WTC11 (cell line): ENCODE measurements at regions not wholly inside any gene's neighbourhood (a gene's known extent, or its start where the extent isn't known, plus 50 kb on each side); places are given as distances from the start of the nearest gene placed in this dataset.

ENCODE experiments used
- ATAC-seq: fragments of 200-7000 bp; cut with Tn5 transposase; 2 replicates; pipeline ENCODE4 v1.10.0; 2021; ENCODE audit warnings: mild to moderate bottlenecking, moderate library complexity
- CTCF ChIA-PET: fragments of 300-600 bp; sonication (Branson Sonifier 250); formaldehyde crosslinking; loops from one replicate; lab custom pipeline; 2021; ENCODE audit warnings: antibody characterized with exemption; lab: Charles Lee
- POLR2A ChIA-PET: fragments of 350-600 bp; sonication (Branson Sonifier 250); formaldehyde crosslinking; loops from one replicate; lab custom pipeline; 2021; ENCODE audit warnings: antibody characterized with exemption; lab: Charles Lee
- DNase-seq: peaks from one replicate; pipeline ENCODE4 v3.0.0; 2021; ENCODE audit warnings: low spot score
- H3K27ac Mint-ChIP-seq: 2 replicates; pipeline ENCODE4 v1.8.0; 2021; ENCODE audit warnings: mixed read lengths
- H3K27me3 Mint-ChIP-seq: 2 replicates; pipeline ENCODE4 v1.8.0; 2021; ENCODE audit warnings: low read depth, mild to moderate bottlenecking, moderate library complexity, mixed read lengths
- H3K36me3 Mint-ChIP-seq: 2 replicates; pipeline ENCODE4 v1.8.0; 2021; ENCODE audit warnings: mixed read lengths
- H3K4me1 Mint-ChIP-seq: 2 replicates; pipeline ENCODE4 v1.8.0; 2022; ENCODE audit warnings: mixed read lengths
- H3K4me3 Mint-ChIP-seq: 2 replicates; pipeline ENCODE4 v1.8.0; 2021; ENCODE audit warnings: mild to moderate bottlenecking, moderate library complexity, mixed read lengths
- H3K9me3 Mint-ChIP-seq: 2 replicates; pipeline ENCODE4 v1.8.0; 2021; ENCODE audit warnings: mixed read lengths
- CREB1 ChIP-seq: sonication (generic); formaldehyde crosslinking; IDR thresholded peaks from 2 replicates; pipeline ENCODE4 v1.8.0; 2023; ENCODE audit warnings: mild to moderate bottlenecking, missing genetic modification reagents
- CREM ChIP-seq: sonication (generic); formaldehyde crosslinking; IDR thresholded peaks from 2 replicates; pipeline ENCODE4 v1.8.1; 2022; ENCODE audit warnings: mild to moderate bottlenecking, missing genetic modification reagents, moderate library complexity
- GABPB1 ChIP-seq: sonication (generic); formaldehyde crosslinking; IDR thresholded peaks from 2 replicates; pipeline ENCODE4 v1.8.1; 2023; ENCODE audit warnings: mild to moderate bottlenecking, missing genetic modification reagents
- MLX ChIP-seq: sonication (generic); formaldehyde crosslinking; IDR thresholded peaks from 2 replicates; pipeline ENCODE4 v1.8.1; 2023; ENCODE audit warnings: mild to moderate bottlenecking, missing genetic modification reagents, moderate library complexity
- NFYB ChIP-seq: sonication (generic); formaldehyde crosslinking; conservative IDR thresholded peaks from 2 replicates; pipeline ENCODE4 v1.8.0; 2022; ENCODE audit warnings: low read depth, missing genetic modification reagents
- NR2C2 ChIP-seq: sonication (generic); formaldehyde crosslinking; IDR thresholded peaks from 2 replicates; pipeline ENCODE4 v1.8.0; 2022; ENCODE audit warnings: mild to moderate bottlenecking, missing genetic modification reagents
- NR3C1 ChIP-seq: sonication (generic); formaldehyde crosslinking; conservative IDR thresholded peaks from 2 replicates; pipeline ENCODE4 v1.8.1; 2023; ENCODE audit warnings: low read depth, mild to moderate bottlenecking, missing genetic modification reagents
- RELA ChIP-seq: sonication (generic); formaldehyde crosslinking; IDR thresholded peaks from 2 replicates; pipeline ENCODE4 v1.8.1; 2022; ENCODE audit warnings: missing genetic modification reagents, mild to moderate bottlenecking, borderline replicate concordance
- SMAD3 ChIP-seq: sonication (generic); formaldehyde crosslinking; IDR thresholded peaks from 2 replicates; pipeline ENCODE4 v1.8.0; 2022; ENCODE audit warnings: missing genetic modification reagents, mild to moderate bottlenecking, borderline replicate concordance
- ZNF121 ChIP-seq: sonication (generic); formaldehyde crosslinking; IDR thresholded peaks from 2 replicates; pipeline ENCODE4 v1.8.0; 2023; ENCODE audit warnings: missing genetic modification reagents
- ZNF263 ChIP-seq: sonication (generic); formaldehyde crosslinking; IDR thresholded peaks from 2 replicates; pipeline ENCODE4 v1.8.1; 2022; ENCODE audit warnings: low read depth, mild to moderate bottlenecking, moderate library complexity, missing genetic modification reagents
- ZNF281 ChIP-seq: sonication (generic); formaldehyde crosslinking; IDR thresholded peaks from 2 replicates; pipeline ENCODE4 v1.8.0; 2023; ENCODE audit warnings: mild to moderate bottlenecking, missing genetic modification reagents
- TF ChIP-seq, protein P1 (sequence below): fragments of 250-450 bp; sonication (Bioruptor Pico); conservative IDR thresholded peaks from 2 replicates; pipeline ENCODE4 v1.9.0; 2021; ENCODE audit warnings: mild to moderate bottlenecking
- TF ChIP-seq, protein P2 (sequence below): sonication (generic); formaldehyde crosslinking; IDR thresholded peaks from 2 replicates; pipeline ENCODE4 v1.8.1; 2023; ENCODE audit warnings: mild to moderate bottlenecking, missing genetic modification reagents
- TF ChIP-seq, protein P3 (sequence below): sonication (generic); formaldehyde crosslinking; IDR thresholded peaks from 2 replicates; pipeline ENCODE4 v1.8.0; 2022; ENCODE audit warnings: mild to moderate bottlenecking, missing genetic modification reagents
- TF ChIP-seq, protein P4 (sequence below): sonication (generic); formaldehyde crosslinking; IDR thresholded peaks from 2 replicates; pipeline ENCODE4 v1.8.1; 2023; ENCODE audit warnings: mild to moderate bottlenecking, missing genetic modification reagents
- TF ChIP-seq, protein P5 (sequence below): sonication (generic); formaldehyde crosslinking; IDR thresholded peaks from 2 replicates; pipeline ENCODE4 v1.8.1; 2023; ENCODE audit warnings: mild to moderate bottlenecking, missing genetic modification reagents, moderate library complexity
- TF ChIP-seq, protein P6 (sequence below): sonication (generic); formaldehyde crosslinking; conservative IDR thresholded peaks from 2 replicates; pipeline ENCODE4 v1.8.1; 2022; ENCODE audit warnings: mild to moderate bottlenecking, missing genetic modification reagents
- TF ChIP-seq, protein P7 (sequence below): sonication (generic); formaldehyde crosslinking; IDR thresholded peaks from 2 replicates; pipeline ENCODE4 v1.8.0; 2022; ENCODE audit warnings: mild to moderate bottlenecking, missing genetic modification reagents
- TF ChIP-seq, protein P8 (sequence below): sonication (generic); formaldehyde crosslinking; IDR thresholded peaks from 2 replicates; pipeline ENCODE4 v1.8.1; 2022; ENCODE audit warnings: low read depth, mild to moderate bottlenecking, moderate library complexity, missing genetic modification reagents, borderline replicate concordance

- ATAC-seq = no peak
- POLR2A ChIA-PET = no interaction called here
- CTCF ChIA-PET = no interaction called here
These were observed 120.4 kb upstream of the NEDD4L start for GRCh38 chr18:57923611-57924010.

More at GRCh38 chr18:57923611-57924010, 120.4 kb upstream of the NEDD4L start:
- Mint-ChIP-seq H3K4me3 (no peak overlapping the region), H3K27ac (no peak overlapping the region), H3K36me3 (no peaks in the 10 kb centered on the region), H3K9me3 (peaks cover 8% of the 10 kb centered on the region), H3K4me1 (no peaks in the 10 kb centered on the region), H3K27me3 (peaks cover 1% of the 10 kb centered on the region; the same call in 1 of the 2 replicates)
- no peak for DNase-seq
- TF ChIP-seq ZNF263 (CRISPR knock-in tag) (no peak), NR2C2 (CRISPR knock-in tag) (no peak), MLX (CRISPR knock-in tag) (no peak), SMAD3 (CRISPR knock-in tag) (no peak), NFYB (CRISPR knock-in tag) (no peak), CREB1 (CRISPR knock-in tag) (no peak), GABPB1 (CRISPR knock-in tag) (no peak), CREM (CRISPR knock-in tag) (no peak), ZNF121 (CRISPR knock-in tag) (no peak), RELA (CRISPR knock-in tag) (no peak), ZNF281 (CRISPR knock-in tag) (no peak), NR3C1 (CRISPR knock-in tag) (no peak)
- TF ChIP-seq, protein P1, sequence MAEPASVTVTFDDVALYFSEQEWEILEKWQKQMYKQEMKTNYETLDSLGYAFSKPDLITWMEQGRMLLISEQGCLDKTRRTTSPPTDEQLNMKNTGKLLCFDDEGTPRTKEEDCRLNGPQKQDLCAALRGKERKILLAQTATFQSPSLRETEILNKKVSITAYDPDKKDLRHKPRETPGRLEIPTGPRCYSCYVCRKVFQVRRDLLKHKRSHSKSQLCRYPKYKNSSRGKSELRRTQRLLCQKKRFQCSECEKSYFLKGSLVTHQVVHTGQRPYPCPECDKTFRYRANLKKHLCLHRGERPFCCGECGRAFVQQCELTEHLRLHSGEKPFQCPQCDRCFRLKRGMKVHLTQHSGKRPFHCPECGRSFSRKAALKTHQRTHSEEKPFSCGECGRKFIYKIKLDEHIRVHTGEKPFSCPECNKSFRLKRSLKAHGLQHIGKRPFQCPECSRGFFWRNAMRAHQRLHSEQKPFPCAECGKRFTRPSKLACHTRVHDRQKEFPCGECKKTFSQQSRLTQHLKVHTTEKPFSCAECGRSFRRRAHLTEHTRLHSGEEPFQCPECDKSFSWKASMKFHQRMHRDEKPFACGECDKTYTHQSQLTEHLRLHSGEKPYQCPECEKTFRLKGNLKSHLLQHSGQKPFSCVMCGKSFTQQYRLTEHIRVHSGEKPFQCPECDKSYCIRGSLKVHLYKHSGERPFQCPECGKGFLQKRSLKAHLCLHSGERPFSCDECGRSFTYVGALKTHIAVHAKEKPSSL (CRISPR knock-in tag) = no peak
- TF ChIP-seq, protein P2, sequence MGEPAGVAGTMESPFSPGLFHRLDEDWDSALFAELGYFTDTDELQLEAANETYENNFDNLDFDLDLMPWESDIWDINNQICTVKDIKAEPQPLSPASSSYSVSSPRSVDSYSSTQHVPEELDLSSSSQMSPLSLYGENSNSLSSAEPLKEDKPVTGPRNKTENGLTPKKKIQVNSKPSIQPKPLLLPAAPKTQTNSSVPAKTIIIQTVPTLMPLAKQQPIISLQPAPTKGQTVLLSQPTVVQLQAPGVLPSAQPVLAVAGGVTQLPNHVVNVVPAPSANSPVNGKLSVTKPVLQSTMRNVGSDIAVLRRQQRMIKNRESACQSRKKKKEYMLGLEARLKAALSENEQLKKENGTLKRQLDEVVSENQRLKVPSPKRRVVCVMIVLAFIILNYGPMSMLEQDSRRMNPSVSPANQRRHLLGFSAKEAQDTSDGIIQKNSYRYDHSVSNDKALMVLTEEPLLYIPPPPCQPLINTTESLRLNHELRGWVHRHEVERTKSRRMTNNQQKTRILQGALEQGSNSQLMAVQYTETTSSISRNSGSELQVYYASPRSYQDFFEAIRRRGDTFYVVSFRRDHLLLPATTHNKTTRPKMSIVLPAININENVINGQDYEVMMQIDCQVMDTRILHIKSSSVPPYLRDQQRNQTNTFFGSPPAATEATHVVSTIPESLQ (CRISPR knock-in tag) = no peak
- TF ChIP-seq, protein P3, sequence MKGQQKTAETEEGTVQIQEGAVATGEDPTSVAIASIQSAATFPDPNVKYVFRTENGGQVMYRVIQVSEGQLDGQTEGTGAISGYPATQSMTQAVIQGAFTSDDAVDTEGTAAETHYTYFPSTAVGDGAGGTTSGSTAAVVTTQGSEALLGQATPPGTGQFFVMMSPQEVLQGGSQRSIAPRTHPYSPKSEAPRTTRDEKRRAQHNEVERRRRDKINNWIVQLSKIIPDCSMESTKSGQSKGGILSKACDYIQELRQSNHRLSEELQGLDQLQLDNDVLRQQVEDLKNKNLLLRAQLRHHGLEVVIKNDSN = no peak
- TF ChIP-seq, protein P4, sequence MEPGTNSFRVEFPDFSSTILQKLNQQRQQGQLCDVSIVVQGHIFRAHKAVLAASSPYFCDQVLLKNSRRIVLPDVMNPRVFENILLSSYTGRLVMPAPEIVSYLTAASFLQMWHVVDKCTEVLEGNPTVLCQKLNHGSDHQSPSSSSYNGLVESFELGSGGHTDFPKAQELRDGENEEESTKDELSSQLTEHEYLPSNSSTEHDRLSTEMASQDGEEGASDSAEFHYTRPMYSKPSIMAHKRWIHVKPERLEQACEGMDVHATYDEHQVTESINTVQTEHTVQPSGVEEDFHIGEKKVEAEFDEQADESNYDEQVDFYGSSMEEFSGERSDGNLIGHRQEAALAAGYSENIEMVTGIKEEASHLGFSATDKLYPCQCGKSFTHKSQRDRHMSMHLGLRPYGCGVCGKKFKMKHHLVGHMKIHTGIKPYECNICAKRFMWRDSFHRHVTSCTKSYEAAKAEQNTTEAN = no peak
- TF ChIP-seq, protein P5, sequence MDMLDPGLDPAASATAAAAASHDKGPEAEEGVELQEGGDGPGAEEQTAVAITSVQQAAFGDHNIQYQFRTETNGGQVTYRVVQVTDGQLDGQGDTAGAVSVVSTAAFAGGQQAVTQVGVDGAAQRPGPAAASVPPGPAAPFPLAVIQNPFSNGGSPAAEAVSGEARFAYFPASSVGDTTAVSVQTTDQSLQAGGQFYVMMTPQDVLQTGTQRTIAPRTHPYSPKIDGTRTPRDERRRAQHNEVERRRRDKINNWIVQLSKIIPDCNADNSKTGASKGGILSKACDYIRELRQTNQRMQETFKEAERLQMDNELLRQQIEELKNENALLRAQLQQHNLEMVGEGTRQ (CRISPR knock-in tag) = no peak
- TF ChIP-seq, protein P6, sequence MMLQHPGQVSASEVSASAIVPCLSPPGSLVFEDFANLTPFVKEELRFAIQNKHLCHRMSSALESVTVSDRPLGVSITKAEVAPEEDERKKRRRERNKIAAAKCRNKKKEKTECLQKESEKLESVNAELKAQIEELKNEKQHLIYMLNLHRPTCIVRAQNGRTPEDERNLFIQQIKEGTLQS (CRISPR knock-in tag) = no peak
- TF ChIP-seq, protein P7, sequence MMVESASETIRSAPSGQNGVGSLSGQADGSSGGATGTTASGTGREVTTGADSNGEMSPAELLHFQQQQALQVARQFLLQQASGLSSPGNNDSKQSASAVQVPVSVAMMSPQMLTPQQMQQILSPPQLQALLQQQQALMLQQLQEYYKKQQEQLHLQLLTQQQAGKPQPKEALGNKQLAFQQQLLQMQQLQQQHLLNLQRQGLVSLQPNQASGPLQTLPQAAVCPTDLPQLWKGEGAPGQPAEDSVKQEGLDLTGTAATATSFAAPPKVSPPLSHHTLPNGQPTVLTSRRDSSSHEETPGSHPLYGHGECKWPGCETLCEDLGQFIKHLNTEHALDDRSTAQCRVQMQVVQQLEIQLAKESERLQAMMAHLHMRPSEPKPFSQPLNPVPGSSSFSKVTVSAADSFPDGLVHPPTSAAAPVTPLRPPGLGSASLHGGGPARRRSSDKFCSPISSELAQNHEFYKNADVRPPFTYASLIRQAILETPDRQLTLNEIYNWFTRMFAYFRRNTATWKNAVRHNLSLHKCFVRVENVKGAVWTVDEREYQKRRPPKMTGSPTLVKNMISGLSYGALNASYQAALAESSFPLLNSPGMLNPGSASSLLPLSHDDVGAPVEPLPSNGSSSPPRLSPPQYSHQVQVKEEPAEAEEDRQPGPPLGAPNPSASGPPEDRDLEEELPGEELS (CRISPR knock-in tag) = no peak
- TF ChIP-seq, protein P8, sequence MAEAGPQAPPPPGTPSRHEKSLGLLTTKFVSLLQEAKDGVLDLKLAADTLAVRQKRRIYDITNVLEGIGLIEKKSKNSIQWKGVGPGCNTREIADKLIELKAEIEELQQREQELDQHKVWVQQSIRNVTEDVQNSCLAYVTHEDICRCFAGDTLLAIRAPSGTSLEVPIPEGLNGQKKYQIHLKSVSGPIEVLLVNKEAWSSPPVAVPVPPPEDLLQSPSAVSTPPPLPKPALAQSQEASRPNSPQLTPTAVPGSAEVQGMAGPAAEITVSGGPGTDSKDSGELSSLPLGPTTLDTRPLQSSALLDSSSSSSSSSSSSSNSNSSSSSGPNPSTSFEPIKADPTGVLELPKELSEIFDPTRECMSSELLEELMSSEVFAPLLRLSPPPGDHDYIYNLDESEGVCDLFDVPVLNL (CRISPR knock-in tag) = no peak
